ENCODE measurements at regions not wholly inside any gene's neighbourhood (a gene's known extent, or its start where the extent isn't known, plus 50 kb on each side); places are given as distances from the start of the nearest gene placed in this dataset.

- ATAC-seq (peak; percentile 70), DNase-seq (no peak)
- H3K4me1 Mint-ChIP-seq = peaks cover 10% of the 10 kb centered on the region
- no peaks in the 10 kb centered on the region for H3K36me3 Mint-ChIP-seq (ENCODE audit: low read depth)
- H3K9me3 Mint-ChIP-seq = no peaks in the 10 kb centered on the region
- peaks cover 7% of the 10 kb centered on the region for H3K27me3 Mint-ChIP-seq
- H3K27ac Mint-ChIP-seq = no peak overlapping the region
- no peak overlapping the region for H3K4me3 Mint-ChIP-seq
Measured at GRCh38 chr2:41896186-41896846, 151.5 kb upstream of the PKDCC start.

GRCh38 chr2:41899189-41899588, 148.6 kb upstream of the PKDCC start:
- Mint-ChIP-seq H3K4me1 (peaks cover 10% of the 10 kb centered on the region), H3K4me3 (no peak overlapping the region), H3K27me3 (peaks cover 11% of the 10 kb centered on the region), H3K27ac (no peak overlapping the region), H3K9me3 (no peaks in the 10 kb centered on the region), H3K36me3 (ENCODE audit: low read depth) (no peaks in the 10 kb centered on the region)
- DNase-seq = no peak
- ATAC-seq = no peak

GRCh38 chr2:41900101-41900577, 147.7 kb upstream of the PKDCC start:
- no peak for ATAC-seq
- no peak for DNase-seq
- H3K4me1 Mint-ChIP-seq = peaks cover 10% of the 10 kb centered on the region

GRCh38 chr2:41902897-41903296, 144.9 kb upstream of the PKDCC start:
- H3K4me3 Mint-ChIP-seq = no peak overlapping the region
- H3K27ac Mint-ChIP-seq = no peak overlapping the region
- no peaks in the 10 kb centered on the region for H3K9me3 Mint-ChIP-seq
- no peaks in the 10 kb centered on the region for H3K36me3 Mint-ChIP-seq (ENCODE audit: low read depth)
- peaks cover 23% of the 10 kb centered on the region for H3K27me3 Mint-ChIP-seq
- no peaks in the 10 kb centered on the region for H3K4me1 Mint-ChIP-seq
- ATAC-seq = no peak
- DNase-seq = no peak

More at GRCh38 chr2:41900101-41900577, 147.7 kb upstream of the PKDCC start:
- no peaks in the 10 kb centered on the region for H3K9me3 Mint-ChIP-seq
- no peak overlapping the region for H3K4me3 Mint-ChIP-seq
- H3K27me3 Mint-ChIP-seq = peaks cover 14% of the 10 kb centered on the region
- H3K27ac Mint-ChIP-seq = no peak overlapping the region
- no peaks in the 10 kb centered on the region for H3K36me3 Mint-ChIP-seq (ENCODE audit: low read depth)

- peaks cover 23% of the 10 kb centered on the region for H3K27me3 Mint-ChIP-seq
- H3K36me3 Mint-ChIP-seq (ENCODE audit: low read depth) = no peaks in the 10 kb centered on the region
- no peak overlapping the region for H3K4me3 Mint-ChIP-seq
- H3K9me3 Mint-ChIP-seq = no peaks in the 10 kb centered on the region
- H3K4me1 Mint-ChIP-seq = no peaks in the 10 kb centered on the region
- ATAC-seq (no peak), DNase-seq (no peak)
- H3K27ac Mint-ChIP-seq = no peak overlapping the region
Measured at GRCh38 chr2:41903474-41904135, 144.2 kb upstream of the PKDCC start.

GRCh38 chr2:41904459-41904858, 143.4 kb upstream of the PKDCC start:
- H3K9me3 Mint-ChIP-seq = no peaks in the 10 kb centered on the region
- peaks cover 25% of the 10 kb centered on the region for H3K27me3 Mint-ChIP-seq
- no peak for DNase-seq
- no peak overlapping the region for H3K4me3 Mint-ChIP-seq
- no peaks in the 10 kb centered on the region for H3K4me1 Mint-ChIP-seq
- no peaks in the 10 kb centered on the region for H3K36me3 Mint-ChIP-seq (ENCODE audit: low read depth)
- H3K27ac Mint-ChIP-seq = no peak overlapping the region
- ATAC-seq = no peak

GRCh38 chr2:41905597-41906337, 142.1 kb upstream of the PKDCC start:
- DNase-seq (no peak), ATAC-seq (no peak)
- Mint-ChIP-seq H3K36me3 (ENCODE audit: low read depth) (no peaks in the 10 kb centered on the region), H3K4me1 (no peaks in the 10 kb centered on the region), H3K9me3 (no peaks in the 10 kb centered on the region), H3K27me3 (peaks cover 29% of the 10 kb centered on the region), H3K27ac (no peak overlapping the region), H3K4me3 (no peak overlapping the region)

GRCh38 chr2:41906338-41906725, 141.5 kb upstream of the PKDCC start:
- DNase-seq (no peak), ATAC-seq (no peak)
- Mint-ChIP-seq H3K27me3 (peaks cover 29% of the 10 kb centered on the region), H3K9me3 (no peaks in the 10 kb centered on the region), H3K27ac (no peak overlapping the region), H3K36me3 (ENCODE audit: low read depth) (no peaks in the 10 kb centered on the region), H3K4me3 (no peak overlapping the region), H3K4me1 (no peaks in the 10 kb centered on the region)

- ATAC-seq (no peak), DNase-seq (no peak)
- H3K27me3 Mint-ChIP-seq = peaks cover 24% of the 10 kb centered on the region
- H3K4me1 Mint-ChIP-seq = no peaks in the 10 kb centered on the region
- H3K4me3 Mint-ChIP-seq = no peak overlapping the region
- no peaks in the 10 kb centered on the region for H3K36me3 Mint-ChIP-seq (ENCODE audit: low read depth)
- H3K9me3 Mint-ChIP-seq = no peaks in the 10 kb centered on the region
- H3K27ac Mint-ChIP-seq = no peak overlapping the region
Measured at GRCh38 chr2:41907141-41907540, 140.7 kb upstream of the PKDCC start.

GRCh38 chr2:41907771-41908207, 140.0 kb upstream of the PKDCC start:
- Mint-ChIP-seq H3K27me3 (peaks cover 24% of the 10 kb centered on the region), H3K36me3 (ENCODE audit: low read depth) (no peaks in the 10 kb centered on the region), H3K4me1 (no peaks in the 10 kb centered on the region), H3K4me3 (no peak overlapping the region), H3K27ac (no peak overlapping the region), H3K9me3 (no peaks in the 10 kb centered on the region)
- ATAC-seq = no peak
- no peak for DNase-seq

- Mint-ChIP-seq H3K4me3 (no peak overlapping the region), H3K27ac (no peak overlapping the region), H3K4me1 (no peaks in the 10 kb centered on the region), H3K27me3 (peaks cover 22% of the 10 kb centered on the region), H3K36me3 (ENCODE audit: low read depth) (no peaks in the 10 kb centered on the region), H3K9me3 (no peaks in the 10 kb centered on the region)
- DNase-seq (no peak), ATAC-seq (no peak)
Measured at GRCh38 chr2:41908349-41908748, 139.5 kb upstream of the PKDCC start.

GRCh38 chr2:41909584-41909983, 138.2 kb upstream of the PKDCC start:
- no peak overlapping the region for H3K4me3 Mint-ChIP-seq
- no peaks in the 10 kb centered on the region for H3K9me3 Mint-ChIP-seq
- no peaks in the 10 kb centered on the region for H3K36me3 Mint-ChIP-seq (ENCODE audit: low read depth)
- DNase-seq = no peak
- H3K27ac Mint-ChIP-seq = no peak overlapping the region
- peaks cover 17% of the 10 kb centered on the region for H3K27me3 Mint-ChIP-seq
- no peaks in the 10 kb centered on the region for H3K4me1 Mint-ChIP-seq
- no peak for ATAC-seq

GRCh38 chr2:41910126-41910525, 137.7 kb upstream of the PKDCC start:
- no peak for DNase-seq
- Mint-ChIP-seq H3K4me3 (no peak overlapping the region), H3K9me3 (no peaks in the 10 kb centered on the region), H3K36me3 (ENCODE audit: low read depth) (no peaks in the 10 kb centered on the region), H3K27ac (no peak overlapping the region), H3K27me3 (peaks cover 17% of the 10 kb centered on the region), H3K4me1 (no peaks in the 10 kb centered on the region)
- ATAC-seq = peak; percentile 28

GRCh38 chr2:41911033-41911432, 136.8 kb upstream of the PKDCC start:
- ATAC-seq = no peak
- Mint-ChIP-seq H3K4me3 (no peak overlapping the region), H3K36me3 (ENCODE audit: low read depth) (no peaks in the 10 kb centered on the region), H3K27ac (no peak overlapping the region), H3K27me3 (peaks cover 10% of the 10 kb centered on the region), H3K9me3 (no peaks in the 10 kb centered on the region), H3K4me1 (no peaks in the 10 kb centered on the region)
- DNase-seq = no peak

- DNase-seq = no peak
- H3K36me3 Mint-ChIP-seq (ENCODE audit: low read depth) = no peaks in the 10 kb centered on the region
- no peaks in the 10 kb centered on the region for H3K9me3 Mint-ChIP-seq
- no peak overlapping the region for H3K4me3 Mint-ChIP-seq
- no peaks in the 10 kb centered on the region for H3K4me1 Mint-ChIP-seq
- ATAC-seq = no peak
- no peak overlapping the region for H3K27ac Mint-ChIP-seq
- peaks cover 6% of the 10 kb centered on the region for H3K27me3 Mint-ChIP-seq
Measured at GRCh38 chr2:41912337-41912736, 135.5 kb upstream of the PKDCC start.
